ENCODE measurements at regions not wholly inside any gene's neighbourhood (a gene's known extent, or its start where the extent isn't known, plus 50 kb on each side); places are given as distances from the start of the nearest gene placed in this dataset.

DNA sequence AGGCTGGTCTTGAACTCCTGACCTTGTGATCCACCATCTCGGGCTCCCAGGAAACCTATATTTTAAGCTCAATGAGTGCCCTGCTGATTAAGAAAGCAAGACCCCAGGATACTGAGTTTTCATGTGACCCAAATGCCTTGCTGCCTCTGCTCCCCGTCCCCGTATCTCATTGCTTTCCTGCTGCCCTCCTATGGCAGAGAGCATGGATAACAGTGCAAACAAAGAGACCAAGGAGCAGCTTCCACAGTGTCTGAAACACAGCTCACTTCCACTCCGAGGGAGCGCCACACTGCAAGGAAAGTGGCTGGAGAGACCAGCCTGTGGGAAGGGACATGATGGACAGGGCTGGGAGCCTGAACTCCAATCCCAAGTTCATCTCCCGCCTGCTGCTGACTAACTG lies 246.8 kb downstream of the TMEM182 start:
- no peaks in the 10 kb centered on the region for H3K36me3 ChIP-seq (replicated peaks in 1 of 2; ENCODE audit: control insufficient read depth in 1 of 2, insufficient read depth in 2 of 2, low read length in 2 of 2)
- no peak overlapping the region for H3K9ac ChIP-seq (ENCODE audit: insufficient read depth, low read depth, low read length)
- no peak overlapping the region for H2AFZ ChIP-seq (ENCODE audit: low read length)
- no peaks in the 10 kb centered on the region for H4K20me1 ChIP-seq (ENCODE audit: insufficient read depth, low read length)
- intact Hi-C loops (cut with micrococcal nuclease; ENCODE audit: unreplicated experiment) (no loop called here), in situ Hi-C loops (cut with HindIII; ENCODE audit: extremely low pct_ligation_motif_present, low pct_unique_long_range_greater_than_20kb) (no loop called here)
- no peak overlapping the region for H3K4me2 ChIP-seq (ENCODE audit: low read depth, low read length)
- FAIRE-seq (no peak), DNase-seq (ENCODE audit: low spot score) (peak; percentile 11), ATAC-seq (peak; percentile 95)
- POLR2A ChIA-PET = no interaction called here
- no peaks in the 10 kb centered on the region for H3K4me1 ChIP-seq (ENCODE audit: insufficient read depth, low read length)
- peaks cover 0 to 18% of the 10 kb centered on the region in 2 experiments; a peak in 1 of 5 replicates for H3K27me3 ChIP-seq (ENCODE audit: control insufficient read depth in 1 of 2, insufficient read depth in 2 of 2, low read length in 2 of 2)
- no peaks in the 10 kb centered on the region for H3K9me3 ChIP-seq (ENCODE audit: low read length)
- no peak overlapping the region for H3K4me3 ChIP-seq (replicated peaks in 1 of 3; ENCODE audit: insufficient read depth in 1 of 3, low read depth in 2 of 3, low read length in 3 of 3)
- WGBS (ENCODE audit: low lambda C conversion rate) = 4% methylated on average over 6 of the region's 6 CpGs
- CTCF ChIA-PET (ENCODE audit: low intra/inter-chr PET ratio, low total read pairs) = no interaction called here
- H3K27ac ChIP-seq (ENCODE audit: extremely low read length, insufficient read depth, low read length) = no peak overlapping the region
- no peaks in the 10 kb centered on the region for H3K79me2 ChIP-seq (ENCODE audit: insufficient read depth, low read length)
- no TSS peak for BruUV-seq (replicated peaks)
- TF ChIP-seq, protein P1, sequence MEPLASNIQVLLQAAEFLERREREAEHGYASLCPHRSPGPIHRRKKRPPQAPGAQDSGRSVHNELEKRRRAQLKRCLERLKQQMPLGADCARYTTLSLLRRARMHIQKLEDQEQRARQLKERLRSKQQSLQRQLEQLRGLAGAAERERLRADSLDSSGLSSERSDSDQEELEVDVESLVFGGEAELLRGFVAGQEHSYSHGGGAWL (CRISPR knock-in tag; IDR thresholded peaks at IDR 0.05) = no peak
- TF ChIP-seq, protein P2, sequence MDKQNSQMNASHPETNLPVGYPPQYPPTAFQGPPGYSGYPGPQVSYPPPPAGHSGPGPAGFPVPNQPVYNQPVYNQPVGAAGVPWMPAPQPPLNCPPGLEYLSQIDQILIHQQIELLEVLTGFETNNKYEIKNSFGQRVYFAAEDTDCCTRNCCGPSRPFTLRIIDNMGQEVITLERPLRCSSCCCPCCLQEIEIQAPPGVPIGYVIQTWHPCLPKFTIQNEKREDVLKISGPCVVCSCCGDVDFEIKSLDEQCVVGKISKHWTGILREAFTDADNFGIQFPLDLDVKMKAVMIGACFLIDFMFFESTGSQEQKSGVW (CRISPR knock-in tag; IDR thresholded peaks at IDR 0.05; ENCODE audit: borderline replicate concordance) = no peak
- TF ChIP-seq SMC3 (IDR thresholded peaks at IDR 0.05; ENCODE audit: low read length) (peak; percentile 11; the same call in 1 of the 2 replicates), TBX3 (IDR thresholded peaks at IDR 0.05; ENCODE audit: borderline replicate concordance) (no peak), PPARG (CRISPR knock-in tag; conservative IDR thresholded peaks at IDR 0.05) (no peak), ZIK1 (CRISPR knock-in tag; IDR thresholded peaks at IDR 0.05; ENCODE audit: borderline replicate concordance, low read depth) (no peak), SRY (CRISPR knock-in tag; IDR thresholded peaks at IDR 0.05) (no peak), THAP11 (CRISPR knock-in tag; IDR thresholded peaks at IDR 0.05) (no peak), MTF1 (CRISPR knock-in tag; IDR thresholded peaks at IDR 0.05) (no peak), STAG1 (CRISPR knock-in tag; IDR thresholded peaks at IDR 0.05) (peak; percentile 17; the same call in 1 of the 2 replicates), ZNF263 (CRISPR knock-in tag; IDR thresholded peaks at IDR 0.05) (no peak)
- TF ChIP-seq, protein P3, sequence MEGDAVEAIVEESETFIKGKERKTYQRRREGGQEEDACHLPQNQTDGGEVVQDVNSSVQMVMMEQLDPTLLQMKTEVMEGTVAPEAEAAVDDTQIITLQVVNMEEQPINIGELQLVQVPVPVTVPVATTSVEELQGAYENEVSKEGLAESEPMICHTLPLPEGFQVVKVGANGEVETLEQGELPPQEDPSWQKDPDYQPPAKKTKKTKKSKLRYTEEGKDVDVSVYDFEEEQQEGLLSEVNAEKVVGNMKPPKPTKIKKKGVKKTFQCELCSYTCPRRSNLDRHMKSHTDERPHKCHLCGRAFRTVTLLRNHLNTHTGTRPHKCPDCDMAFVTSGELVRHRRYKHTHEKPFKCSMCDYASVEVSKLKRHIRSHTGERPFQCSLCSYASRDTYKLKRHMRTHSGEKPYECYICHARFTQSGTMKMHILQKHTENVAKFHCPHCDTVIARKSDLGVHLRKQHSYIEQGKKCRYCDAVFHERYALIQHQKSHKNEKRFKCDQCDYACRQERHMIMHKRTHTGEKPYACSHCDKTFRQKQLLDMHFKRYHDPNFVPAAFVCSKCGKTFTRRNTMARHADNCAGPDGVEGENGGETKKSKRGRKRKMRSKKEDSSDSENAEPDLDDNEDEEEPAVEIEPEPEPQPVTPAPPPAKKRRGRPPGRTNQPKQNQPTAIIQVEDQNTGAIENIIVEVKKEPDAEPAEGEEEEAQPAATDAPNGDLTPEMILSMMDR (CRISPR knock-in tag; IDR thresholded peaks at IDR 0.05) = peak; percentile 40
- TF ChIP-seq, protein P4, sequence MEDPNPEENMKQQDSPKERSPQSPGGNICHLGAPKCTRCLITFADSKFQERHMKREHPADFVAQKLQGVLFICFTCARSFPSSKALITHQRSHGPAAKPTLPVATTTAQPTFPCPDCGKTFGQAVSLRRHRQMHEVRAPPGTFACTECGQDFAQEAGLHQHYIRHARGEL (CRISPR knock-in tag; IDR thresholded peaks at IDR 0.05) = no peak
- TF ChIP-seq, protein P5, sequence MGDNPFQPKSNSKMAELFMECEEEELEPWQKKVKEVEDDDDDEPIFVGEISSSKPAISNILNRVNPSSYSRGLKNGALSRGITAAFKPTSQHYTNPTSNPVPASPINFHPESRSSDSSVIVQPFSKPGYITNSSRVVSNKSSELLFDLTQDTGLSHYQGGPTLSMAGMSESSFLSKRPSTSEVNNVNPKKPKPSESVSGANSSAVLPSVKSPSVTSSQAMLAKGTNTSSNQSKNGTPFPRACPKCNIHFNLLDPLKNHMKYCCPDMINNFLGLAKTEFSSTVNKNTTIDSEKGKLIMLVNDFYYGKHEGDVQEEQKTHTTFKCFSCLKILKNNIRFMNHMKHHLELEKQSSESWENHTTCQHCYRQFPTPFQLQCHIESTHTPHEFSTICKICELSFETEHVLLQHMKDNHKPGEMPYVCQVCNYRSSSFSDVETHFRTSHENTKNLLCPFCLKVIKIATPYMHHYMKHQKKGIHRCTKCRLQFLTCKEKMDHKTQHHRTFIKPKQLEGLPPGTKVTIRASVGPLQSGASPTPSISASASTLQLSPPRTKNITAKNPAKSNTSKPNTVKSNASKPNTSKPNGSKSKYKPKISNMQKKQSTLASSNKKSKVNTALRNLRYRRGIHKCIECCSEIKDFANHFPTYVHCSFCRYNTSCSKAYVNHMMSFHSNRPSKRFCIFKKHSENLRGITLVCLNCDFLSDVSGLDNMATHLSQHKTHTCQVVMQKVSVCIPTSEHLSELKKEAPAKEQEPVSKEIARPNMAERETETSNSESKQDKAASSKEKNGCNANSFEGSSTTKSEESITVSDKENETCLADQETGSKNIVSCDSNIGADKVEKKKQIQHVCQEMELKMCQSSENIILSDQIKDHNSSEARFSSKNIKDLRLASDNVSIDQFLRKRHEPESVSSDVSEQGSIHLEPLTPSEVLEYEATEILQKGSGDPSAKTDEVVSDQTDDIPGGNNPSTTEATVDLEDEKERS (CRISPR knock-in tag; IDR thresholded peaks at IDR 0.05) = no peak
- TF ChIP-seq, protein P6, sequence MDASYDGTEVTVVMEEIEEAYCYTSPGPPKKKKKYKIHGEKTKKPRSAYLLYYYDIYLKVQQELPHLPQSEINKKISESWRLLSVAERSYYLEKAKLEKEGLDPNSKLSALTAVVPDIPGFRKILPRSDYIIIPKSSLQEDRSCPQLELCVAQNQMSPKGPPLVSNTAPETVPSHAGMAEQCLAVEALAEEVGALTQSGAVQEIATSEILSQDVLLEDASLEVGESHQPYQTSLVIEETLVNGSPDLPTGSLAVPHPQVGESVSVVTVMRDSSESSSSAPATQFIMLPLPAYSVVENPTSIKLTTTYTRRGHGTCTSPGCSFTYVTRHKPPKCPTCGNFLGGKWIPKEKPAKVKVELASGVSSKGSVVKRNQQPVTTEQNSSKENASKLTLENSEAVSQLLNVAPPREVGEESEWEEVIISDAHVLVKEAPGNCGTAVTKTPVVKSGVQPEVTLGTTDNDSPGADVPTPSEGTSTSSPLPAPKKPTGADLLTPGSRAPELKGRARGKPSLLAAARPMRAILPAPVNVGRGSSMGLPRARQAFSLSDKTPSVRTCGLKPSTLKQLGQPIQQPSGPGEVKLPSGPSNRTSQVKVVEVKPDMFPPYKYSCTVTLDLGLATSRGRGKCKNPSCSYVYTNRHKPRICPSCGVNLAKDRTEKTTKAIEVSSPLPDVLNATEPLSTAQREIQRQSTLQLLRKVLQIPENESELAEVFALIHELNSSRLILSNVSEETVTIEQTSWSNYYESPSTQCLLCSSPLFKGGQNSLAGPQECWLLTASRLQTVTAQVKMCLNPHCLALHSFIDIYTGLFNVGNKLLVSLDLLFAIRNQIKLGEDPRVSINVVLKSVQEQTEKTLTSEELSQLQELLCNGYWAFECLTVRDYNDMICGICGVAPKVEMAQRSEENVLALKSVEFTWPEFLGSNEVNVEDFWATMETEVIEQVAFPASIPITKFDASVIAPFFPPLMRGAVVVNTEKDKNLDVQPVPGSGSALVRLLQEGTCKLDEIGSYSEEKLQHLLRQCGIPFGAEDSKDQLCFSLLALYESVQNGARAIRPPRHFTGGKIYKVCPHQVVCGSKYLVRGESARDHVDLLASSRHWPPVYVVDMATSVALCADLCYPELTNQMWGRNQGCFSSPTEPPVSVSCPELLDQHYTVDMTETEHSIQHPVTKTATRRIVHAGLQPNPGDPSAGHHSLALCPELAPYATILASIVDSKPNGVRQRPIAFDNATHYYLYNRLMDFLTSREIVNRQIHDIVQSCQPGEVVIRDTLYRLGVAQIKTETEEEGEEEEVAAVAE (CRISPR knock-in tag; IDR thresholded peaks at IDR 0.05; ENCODE audit: borderline replicate concordance) = no peak
